ENCODE measurements at regions not wholly inside any gene's neighbourhood (a gene's known extent, or its start where the extent isn't known, plus 50 kb on each side); places are given as distances from the start of the nearest gene placed in this dataset.
A peak's percentile ranks its signal among the peaks of the same experiment; 100 is the strongest.

GRCh38 chr14:65333943-65334687 lies 78.4 kb upstream of the FUT8 start:
- TF ChIP-seq POLR2A (IDR thresholded peaks at IDR 0.05) (no peak), CTCF (IDR thresholded peaks at IDR 0.05) (no peak)
- Histone ChIP-seq H3K36me3 (no peaks in the 10 kb centered on the region), H3K4me1 (peaks cover 7 to 27% (median 12%) of the 10 kb centered on the region in 4 donors), H3K4me3 (no peak overlapping the region), H3K27me3 (no peaks in the 10 kb centered on the region), H3K27ac (peak overlapping the region; percentile 52 to 79 (median 70)), H3K9me3 (no peaks in the 10 kb centered on the region)
- peak in 2 of 3 donors; percentile 74 to 75 for DNase-seq

DNA sequence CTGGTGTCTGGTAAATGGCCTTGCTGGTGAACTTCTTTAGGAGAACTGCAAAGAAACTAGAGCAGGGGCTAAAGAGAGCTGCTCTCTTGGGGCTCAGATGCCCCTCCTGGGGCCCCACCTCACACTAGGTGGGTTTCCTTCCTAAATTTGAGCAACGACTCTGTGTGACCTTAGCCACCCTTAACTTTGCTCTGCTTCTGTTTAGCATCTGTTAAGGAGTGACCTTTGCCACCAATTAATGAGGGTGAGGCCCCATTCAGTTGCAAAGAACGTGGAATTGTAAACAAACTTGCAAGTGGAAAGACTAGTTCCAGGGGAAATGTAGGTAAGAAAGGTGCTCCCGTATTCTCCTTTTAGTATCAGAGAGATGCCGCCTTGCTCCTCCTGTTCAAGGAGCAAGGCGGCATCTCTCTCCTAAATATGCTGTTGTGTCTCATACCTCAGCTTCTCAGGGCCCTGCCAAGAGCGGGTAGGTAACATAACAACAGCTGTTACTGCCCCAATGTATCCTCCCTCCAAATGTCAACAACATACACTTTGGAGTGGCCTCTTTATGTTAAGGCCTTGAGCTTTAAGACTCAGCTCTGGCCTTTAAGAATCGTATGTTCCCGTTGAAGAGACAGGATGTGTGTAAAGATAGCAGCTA lies 77.6 kb upstream of the FUT8 start:
- Histone ChIP-seq H3K9me3 (no peaks in the 10 kb centered on the region), H3K27ac (peak overlapping the region; percentile 52 to 79 (median 70)), H3K27me3 (no peaks in the 10 kb centered on the region), H3K4me1 (peaks cover 7 to 27% (median 12%) of the 10 kb centered on the region in 4 donors), H3K36me3 (no peaks in the 10 kb centered on the region), H3K4me3 (no peak overlapping the region)
- peak in 2 of 3 donors; percentile 55 to 76 for DNase-seq
- TF ChIP-seq POLR2A (IDR thresholded peaks at IDR 0.05), result no peak
- no peak for TF ChIP-seq CTCF (IDR thresholded peaks at IDR 0.05)

DNA sequence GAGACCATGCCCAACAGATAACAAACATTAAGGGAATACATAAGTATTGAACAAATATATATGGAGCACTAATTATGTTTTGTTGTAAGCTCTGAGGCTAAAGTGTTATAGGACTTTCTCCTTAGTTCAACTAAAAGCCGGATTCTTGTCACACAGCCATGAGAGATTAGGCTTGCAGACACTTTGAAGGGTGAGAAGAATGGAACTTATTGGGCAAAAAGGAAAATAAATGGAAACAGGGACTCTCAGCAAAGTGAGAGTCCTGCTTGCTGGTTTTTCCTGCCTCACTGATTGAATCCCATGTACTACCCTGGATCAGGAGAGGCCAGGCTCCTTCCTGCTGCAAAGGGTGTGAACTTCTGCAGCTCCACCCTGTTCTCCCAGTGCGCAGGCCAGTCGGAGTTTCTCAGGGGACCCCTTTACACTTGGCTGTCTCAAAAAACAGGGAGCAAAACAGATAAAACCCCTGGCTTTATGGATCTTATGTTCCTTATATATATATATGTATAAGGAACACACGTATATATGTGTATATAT lies 77.1 kb upstream of the FUT8 start:
- Histone ChIP-seq H3K4me3 (no peak overlapping the region), H3K9me3 (no peaks in the 10 kb centered on the region), H3K27ac (peak overlapping the region; percentile 52 to 79 (median 70)), H3K4me1 (peaks cover 7 to 27% (median 12%) of the 10 kb centered on the region in 4 donors), H3K36me3 (no peaks in the 10 kb centered on the region), H3K27me3 (no peaks in the 10 kb centered on the region)
- TF ChIP-seq CTCF (IDR thresholded peaks at IDR 0.05) (no peak), POLR2A (IDR thresholded peaks at IDR 0.05) (no peak)
- DNase-seq, result peak in 1 of 3 donors; percentile 65

GRCh38 chr14:65336191-65336591 lies 76.3 kb upstream of the FUT8 start:
- Histone ChIP-seq H3K4me3 (no peak overlapping the region), H3K9me3 (no peaks in the 10 kb centered on the region), H3K27ac (peak overlapping the region; percentile 52 to 79 (median 70)), H3K36me3 (no peaks in the 10 kb centered on the region), H3K27me3 (no peaks in the 10 kb centered on the region), H3K4me1 (peaks cover 7 to 27% (median 12%) of the 10 kb centered on the region in 4 donors)
- TF ChIP-seq CTCF (IDR thresholded peaks at IDR 0.05) (no peak), POLR2A (IDR thresholded peaks at IDR 0.05) (no peak)
- no peak for DNase-seq

GRCh38 chr14:65339866-65340265 lies 72.7 kb upstream of the FUT8 start:
- DNase-seq, result no peak
- peaks cover 0 to 8% (median 6%) of the 10 kb centered on the region in 4 donors for H3K4me1 ChIP-seq
- TF ChIP-seq CTCF (IDR thresholded peaks at IDR 0.05) (no peak), POLR2A (IDR thresholded peaks at IDR 0.05) (no peak)

More at GRCh38 chr14:65339866-65340265, 72.7 kb upstream of the FUT8 start:
- Histone ChIP-seq H3K27me3 (no peaks in the 10 kb centered on the region), H3K9me3 (no peaks in the 10 kb centered on the region), H3K4me3 (no peak overlapping the region), H3K36me3 (no peaks in the 10 kb centered on the region), H3K27ac (no peak overlapping the region)
